SK-N-SH treated with all-trans-retinoic acid at 6 μM for 48 hours (cell line): ENCODE measurements at regions not wholly inside any gene's neighbourhood (a gene's known extent, or its start where the extent isn't known, plus 50 kb on each side); places are given as distances from the start of the nearest gene placed in this dataset.

Experiments used
- ATAC-seq: fragments of 200-7000 bp; cut with Tn5 transposase; 3 replicates; pipeline ENCODE4 v1.9.1; 2020; ENCODE audit warnings: mild to moderate bottlenecking, moderate library complexity
- ARNTL ChIP-seq: fragments of 450-650 bp; formaldehyde crosslinking; IDR thresholded peaks from 2 replicates; pipeline ENCODE4 v1.5.0; 2020; ENCODE audit warnings: low read depth, mild to moderate bottlenecking, moderate library complexity, borderline replicate concordance
- BACH2 ChIP-seq: fragments of 250-450 bp; sonication (Bioruptor Pico); IDR thresholded peaks from 2 replicates; pipeline ENCODE4 v1.9.0; 2021; ENCODE audit warnings: mild to moderate bottlenecking, borderline replicate concordance
- CREB5 ChIP-seq: fragments of 250-450 bp; sonication (Bioruptor Pico); IDR thresholded peaks from 2 replicates; pipeline ENCODE4 v1.5.1; 2020; ENCODE audit warnings: low read depth, mild to moderate bottlenecking, moderate library complexity
- CSDC2 ChIP-seq: fragments of 250-450 bp; sonication (Bioruptor Pico); IDR thresholded peaks from 2 replicates; pipeline ENCODE4 v1.5.0; 2020; ENCODE audit warnings: mild to moderate bottlenecking, moderate library complexity
- CSRNP3 ChIP-seq: fragments of 250-450 bp; sonication (Bioruptor Pico); IDR thresholded peaks from 2 replicates; pipeline ENCODE4 v1.5.1; 2021; ENCODE audit warnings: mild to moderate bottlenecking, moderate library complexity
- GLIS3 ChIP-seq: fragments of 250-450 bp; sonication (Bioruptor Pico); IDR thresholded peaks from 2 replicates; pipeline ENCODE4 v1.5.0; 2020; ENCODE audit warnings: mild to moderate bottlenecking, moderate library complexity
- OSR1 ChIP-seq: fragments of 250-450 bp; sonication (Bioruptor Pico); IDR thresholded peaks from 2 replicates; pipeline ENCODE4 v1.8.0; 2022; ENCODE audit warnings: moderate library complexity, mild to moderate bottlenecking, inconsistent platforms
- PATZ1 ChIP-seq: fragments of 250-450 bp; sonication (Bioruptor Pico); IDR thresholded peaks from 2 replicates; pipeline ENCODE4 v1.8.0; 2020; ENCODE audit warnings: mild to moderate bottlenecking, moderate library complexity, borderline replicate concordance
- POU6F1 ChIP-seq: fragments of 250-450 bp; sonication (Bioruptor Pico); IDR thresholded peaks from 2 replicates; pipeline ENCODE4 v1.8.0; 2021; ENCODE audit warnings: low read depth, mild to moderate bottlenecking, moderate library complexity, borderline replicate concordance
- RARB ChIP-seq: fragments of 250-450 bp; sonication (Bioruptor Pico); IDR thresholded peaks from 2 replicates; pipeline ENCODE4 v1.8.0; 2021; ENCODE audit warnings: mild to moderate bottlenecking, moderate library complexity
- SNAI2 ChIP-seq: fragments of 250-450 bp; sonication (Bioruptor Pico); IDR thresholded peaks from 2 replicates; pipeline ENCODE4 v1.5.0; 2020; ENCODE audit warnings: mild to moderate bottlenecking, moderate library complexity
- TCF4 ChIP-seq: fragments of 250-450 bp; sonication (Bioruptor Pico); IDR thresholded peaks from 2 replicates; pipeline ENCODE4 v1.8.0; 2021; ENCODE audit warnings: mild to moderate bottlenecking, moderate library complexity, borderline replicate concordance
- TOX ChIP-seq: fragments of 250-450 bp; sonication (Bioruptor Pico); IDR thresholded peaks from 2 replicates; pipeline ENCODE4 v1.8.0; 2021; ENCODE audit warnings: mild to moderate bottlenecking, moderate library complexity, borderline replicate concordance
- TSHZ2 ChIP-seq: fragments of 250-450 bp; sonication (Bioruptor Pico); IDR thresholded peaks from 2 replicates; pipeline ENCODE4 v1.5.0; 2020; ENCODE audit warnings: mild to moderate bottlenecking, moderate library complexity
- ZC3H10 ChIP-seq: fragments of 250-450 bp; sonication (Bioruptor Pico); IDR thresholded peaks from 2 replicates; pipeline ENCODE4 v1.5.1; 2021; ENCODE audit warnings: mild to moderate bottlenecking, moderate library complexity
- ZFP3 ChIP-seq: fragments of 250-450 bp; sonication (Bioruptor Pico); IDR thresholded peaks from 2 replicates; pipeline ENCODE4 v1.5.0; 2020; ENCODE audit warnings: mild to moderate bottlenecking, moderate library complexity
- ZFP30 ChIP-seq: fragments of 450-650 bp; formaldehyde crosslinking; IDR thresholded peaks from 2 replicates; pipeline ENCODE4 v1.5.0; 2022; ENCODE audit warnings: mild to moderate bottlenecking, moderate library complexity
- ZNF565 ChIP-seq: fragments of 450-650 bp; formaldehyde crosslinking; conservative IDR thresholded peaks from 2 replicates; pipeline ENCODE4 v1.5.0; 2020; ENCODE audit warnings: low read depth, mild to moderate bottlenecking, moderate library complexity
- ZNF70 ChIP-seq: fragments of 450-650 bp; formaldehyde crosslinking; IDR thresholded peaks from 2 replicates; pipeline ENCODE4 v1.5.0; 2020; ENCODE audit warnings: mild to moderate bottlenecking, moderate library complexity
- ZNF8 ChIP-seq: fragments of 450-650 bp; formaldehyde crosslinking; IDR thresholded peaks from 2 replicates; pipeline ENCODE4 v1.5.0; 2020; ENCODE audit warnings: mild to moderate bottlenecking, moderate library complexity

GRCh38 chr5:129341306-129341705 is 118.8 kb upstream of the ADAMTS19 start:
- no peak for TF ChIP-seq PATZ1
- no peak for TF ChIP-seq GLIS3 (CRISPR knock-in tag)
- no peak for ATAC-seq

- TF ChIP-seq ARNTL (CRISPR knock-in tag) (no peak), ZNF8 (no peak), ZC3H10 (CRISPR knock-in tag) (no peak)
- TF ChIP-seq, all 23 proteins: peak for 0
- ATAC-seq = no peak
Observed at GRCh38 chr5:129342796-129343195, 117.3 kb upstream of the ADAMTS19 start.

- ATAC-seq = no peak
Observed at GRCh38 chr5:129345213-129345924, 114.7 kb upstream of the ADAMTS19 start.

More at GRCh38 chr5:129345213-129345924, 114.7 kb upstream of the ADAMTS19 start:
- no peak for TF ChIP-seq TOX (CRISPR knock-in tag)
- TF ChIP-seq SNAI2 = no peak
- TF ChIP-seq ZNF565 (CRISPR knock-in tag) = no peak
- TF ChIP-seq GLIS3 (CRISPR knock-in tag) = no peak
- TF ChIP-seq CREB5 (CRISPR knock-in tag) = no peak
- TF ChIP-seq BACH2 = no peak
- TF ChIP-seq OSR1 (CRISPR knock-in tag) = no peak
- TF ChIP-seq ZFP30 = no peak
- no peak for TF ChIP-seq CSDC2 (CRISPR knock-in tag)
- TF ChIP-seq ZNF70 (CRISPR knock-in tag) = no peak
- no peak for TF ChIP-seq CSRNP3 (CRISPR knock-in tag)
- TF ChIP-seq TCF4 (CRISPR knock-in tag) = no peak
- TF ChIP-seq ARNTL (CRISPR knock-in tag) = no peak
- TF ChIP-seq ZC3H10 (CRISPR knock-in tag) = no peak
- TF ChIP-seq RARB (CRISPR knock-in tag) = no peak
- no peak for TF ChIP-seq TSHZ2
- no peak for TF ChIP-seq POU6F1 (CRISPR knock-in tag)
- TF ChIP-seq ZFP3 = no peak
- no peak for TF ChIP-seq PATZ1
